8988T (cell line): ENCODE measurements at regions not wholly inside any gene's neighbourhood (a gene's known extent, or its start where the extent isn't known, plus 50 kb on each side); places are given as distances from the start of the nearest gene placed in this dataset.
"Not testable (repeated sequence)": the region's sequence is repeated elsewhere in the genome, so short reads cannot be mapped to it uniquely, and the experiment has no call there.

Experiments used
- DNase-seq: peaks from one replicate; pipeline ENCODE4 v3.0.0; 2011

GRCh38 chr6:4224067-4224978 lies 88.9 kb upstream of the ECI2 start:
- DNase-seq: no peak

DNA sequence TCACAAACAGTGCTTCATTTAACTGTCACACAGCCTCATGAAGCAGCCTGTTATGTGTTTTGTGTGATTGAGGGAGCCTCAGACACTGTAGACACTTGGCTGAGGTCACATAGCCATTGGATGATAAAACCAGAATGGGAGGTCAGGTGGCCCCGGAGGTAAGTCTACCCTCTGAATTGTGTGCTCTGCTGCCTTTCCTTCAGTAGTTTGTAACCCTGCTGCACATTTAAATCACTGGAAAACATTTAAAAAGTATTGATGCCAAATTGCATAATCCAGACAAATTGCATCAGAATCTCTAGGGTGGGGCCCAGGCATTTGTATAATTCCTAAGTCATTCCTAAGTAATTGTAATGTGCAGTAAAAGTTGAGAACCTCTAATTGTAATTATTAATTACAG lies 85.2 kb upstream of the ECI2 start:
- no peak for DNase-seq

GRCh38 chr6:4218619-4219317 lies 83.4 kb upstream of the ECI2 start:
- not testable (repeated sequence) for DNase-seq

DNA sequence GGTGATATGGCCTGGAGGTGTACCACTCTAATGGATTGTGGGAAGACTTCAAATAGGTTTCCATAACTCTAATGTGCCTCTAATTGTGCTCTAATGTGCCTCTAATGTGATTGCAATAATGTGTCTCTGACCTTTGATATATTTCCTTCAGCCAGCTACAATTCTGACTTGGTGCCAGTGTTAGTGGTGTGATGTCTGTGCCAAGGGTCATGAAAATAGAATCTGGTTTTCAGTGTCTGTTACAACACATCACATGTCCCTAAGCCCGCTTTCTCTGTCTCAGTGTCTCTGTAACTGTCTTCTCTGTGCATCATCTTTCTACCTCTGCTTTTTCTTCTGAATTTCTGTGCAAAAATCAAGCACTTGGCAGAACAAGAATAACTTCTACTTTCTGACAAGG lies 77.2 kb upstream of the ECI2 start:
- no peak for DNase-seq

DNA sequence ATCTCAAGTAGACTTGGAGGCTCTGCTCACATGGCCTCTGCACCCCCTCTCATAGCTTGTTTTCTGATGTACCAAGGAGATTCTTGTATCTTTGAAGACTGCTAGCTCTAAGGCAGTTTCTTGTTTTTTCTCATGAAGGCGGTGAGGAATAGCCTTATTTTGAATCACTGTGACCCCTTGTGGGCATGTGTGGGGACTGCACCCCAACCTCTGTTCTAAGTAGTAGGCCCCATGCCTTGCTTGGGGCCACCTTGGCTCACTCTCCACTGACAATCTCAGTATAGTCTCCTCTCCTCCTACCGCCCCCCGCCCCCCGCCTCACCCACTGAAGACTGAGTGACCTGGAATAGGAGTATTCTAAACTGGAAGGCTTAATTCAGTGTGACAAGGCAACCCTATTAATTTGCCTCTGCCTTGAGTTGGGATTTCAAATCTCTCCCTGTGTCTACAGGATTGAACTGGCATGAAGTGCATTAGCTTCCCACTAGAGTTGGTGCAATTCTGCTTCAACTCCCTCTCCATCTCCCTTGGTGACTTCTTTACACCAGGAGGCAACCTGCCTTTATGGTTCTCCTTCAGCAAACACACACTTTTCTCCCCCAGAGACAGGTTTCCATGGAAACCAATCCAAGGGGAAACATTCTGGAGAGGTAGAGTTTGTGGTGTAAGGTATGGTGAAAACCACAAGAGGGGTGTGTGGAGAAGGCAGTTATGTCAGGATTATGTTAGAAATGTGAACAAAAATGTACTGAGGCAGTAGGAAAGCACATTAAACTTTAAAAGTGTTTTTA lies 75.4 kb upstream of the ECI2 start:
- DNase-seq: no peak

DNA sequence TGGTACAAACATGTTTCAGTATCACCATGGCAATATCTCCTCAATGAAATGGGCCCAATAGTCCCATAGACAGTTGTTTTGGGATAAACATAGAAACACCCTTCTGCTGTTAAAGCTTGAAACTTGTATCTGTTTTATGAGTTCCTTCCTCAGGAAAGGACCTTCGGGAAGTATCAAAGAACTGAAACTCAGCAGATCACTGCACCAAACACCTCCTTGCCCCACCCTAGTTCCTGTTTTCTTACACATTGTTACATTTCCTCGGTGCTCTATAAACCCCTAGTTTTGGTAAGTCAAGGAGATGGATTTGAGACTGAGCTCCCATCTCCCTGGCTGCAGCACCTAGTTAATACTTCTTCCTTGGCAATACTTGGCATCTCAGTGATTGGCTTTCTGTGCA lies 73.8 kb upstream of the ECI2 start:
- DNase-seq: no peak

- DNase-seq: no peak
Observed at GRCh38 chr6:4208158-4208557, 72.8 kb upstream of the ECI2 start.

DNA sequence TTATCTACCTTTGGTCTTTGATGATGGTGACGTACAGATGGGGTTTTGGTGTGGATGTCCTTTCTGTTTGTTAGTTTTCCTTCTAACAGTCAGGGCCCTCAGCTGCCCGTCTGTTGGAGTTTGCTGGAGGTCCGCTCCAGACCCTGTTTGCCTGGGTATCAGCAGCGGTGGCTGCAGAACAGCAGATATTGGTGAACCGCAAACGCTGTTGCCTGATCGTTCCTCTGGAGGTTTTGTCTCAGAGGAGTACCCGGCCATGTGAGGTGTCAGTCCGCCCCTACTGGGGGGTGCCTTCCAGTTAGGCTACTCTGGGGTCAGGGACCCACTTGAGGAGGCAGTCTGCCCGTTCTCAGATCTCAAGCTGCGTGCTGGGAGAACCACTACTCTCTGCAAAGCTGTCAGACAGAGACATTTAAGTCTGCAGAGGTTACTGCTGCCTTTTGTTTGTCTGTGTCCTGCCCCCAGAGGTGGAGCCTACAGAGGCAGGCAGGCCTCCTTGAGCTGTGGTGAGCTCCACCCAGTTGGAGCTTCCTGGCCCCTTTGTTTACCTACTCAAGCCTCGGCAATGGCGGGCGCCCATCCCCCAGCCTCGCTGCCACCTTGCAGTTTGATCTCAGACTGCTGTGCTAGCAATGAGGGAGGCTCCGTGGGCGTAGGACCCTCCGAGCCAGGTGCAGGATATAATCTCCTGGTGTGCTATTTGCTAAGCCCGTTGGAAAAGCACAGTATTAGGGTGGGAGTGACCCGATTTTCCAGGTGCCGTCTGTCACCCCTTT lies 68.5 kb upstream of the ECI2 start:
- DNase-seq: not testable (repeated sequence)

- no peak for DNase-seq
Observed at GRCh38 chr6:4192627-4193026, 57.3 kb upstream of the ECI2 start.

DNA sequence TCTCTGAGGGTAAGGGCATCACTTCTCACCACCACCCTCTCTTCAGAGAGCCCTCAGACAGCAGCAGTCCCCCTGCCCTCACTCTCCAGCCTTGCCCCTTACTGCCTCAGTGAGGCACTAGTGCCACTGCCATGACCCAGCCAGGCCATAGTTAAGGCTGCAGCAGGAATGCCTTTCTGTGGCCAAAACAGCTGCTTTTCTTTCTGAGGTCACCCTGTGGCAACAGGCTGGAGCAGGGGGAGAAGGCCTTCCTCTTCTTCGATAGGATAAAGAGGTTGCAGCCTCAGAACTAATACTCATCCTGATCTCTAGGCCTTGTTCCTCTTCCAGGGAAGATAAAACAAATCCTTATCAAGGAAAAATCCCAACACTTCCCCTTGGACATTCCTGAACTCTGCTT lies 56.8 kb upstream of the ECI2 start:
- no peak for DNase-seq

- DNase-seq: no peak
Observed at GRCh38 chr6:4191271-4191721, 55.9 kb upstream of the ECI2 start.

DNA sequence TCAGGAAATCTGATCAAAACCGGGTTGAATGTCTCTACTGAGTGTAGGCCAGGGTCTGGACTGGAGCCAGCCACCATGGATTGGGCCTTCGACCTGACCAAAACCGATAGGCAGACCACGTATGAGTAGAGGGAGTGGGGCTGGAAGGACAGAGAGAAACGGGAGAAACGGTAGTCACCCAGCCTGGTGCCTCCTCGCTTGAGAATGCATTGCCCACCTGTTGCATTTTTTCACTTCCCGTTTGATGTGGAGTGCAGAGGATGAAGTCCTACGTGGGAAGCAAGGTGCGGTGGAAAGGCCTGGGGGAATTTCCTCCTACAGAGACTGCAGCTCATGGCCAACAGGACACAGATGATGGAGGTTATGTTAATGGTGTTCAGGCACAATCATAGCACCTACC lies 53.9 kb upstream of the ECI2 start:
- DNase-seq: no peak

GRCh38 chr6:4188801-4189200 lies 53.4 kb upstream of the ECI2 start:
- no peak for DNase-seq

DNA sequence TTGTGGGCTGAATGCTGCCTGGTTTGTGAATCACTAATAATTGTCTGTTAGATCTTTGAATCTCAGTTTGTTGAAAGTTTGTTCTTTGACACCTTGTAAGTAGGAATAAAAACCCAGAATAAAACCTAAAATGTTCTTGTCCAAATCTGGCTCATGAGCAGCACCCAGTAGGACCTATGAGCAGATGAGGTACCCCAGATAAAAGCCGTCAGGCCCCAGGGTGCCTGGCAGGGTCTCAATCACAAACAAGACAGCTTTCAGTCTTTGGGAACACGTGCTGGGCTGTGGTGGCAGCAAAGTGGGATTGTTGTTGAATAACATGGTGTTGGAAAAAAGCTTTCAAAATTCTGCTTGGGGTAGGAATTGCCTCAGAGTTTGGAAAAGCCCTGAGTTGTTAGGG lies 52.1 kb upstream of the ECI2 start:
- no peak for DNase-seq

GRCh38 chr6:4186385-4186784 lies 51.0 kb upstream of the ECI2 start:
- DNase-seq: no peak

DNA sequence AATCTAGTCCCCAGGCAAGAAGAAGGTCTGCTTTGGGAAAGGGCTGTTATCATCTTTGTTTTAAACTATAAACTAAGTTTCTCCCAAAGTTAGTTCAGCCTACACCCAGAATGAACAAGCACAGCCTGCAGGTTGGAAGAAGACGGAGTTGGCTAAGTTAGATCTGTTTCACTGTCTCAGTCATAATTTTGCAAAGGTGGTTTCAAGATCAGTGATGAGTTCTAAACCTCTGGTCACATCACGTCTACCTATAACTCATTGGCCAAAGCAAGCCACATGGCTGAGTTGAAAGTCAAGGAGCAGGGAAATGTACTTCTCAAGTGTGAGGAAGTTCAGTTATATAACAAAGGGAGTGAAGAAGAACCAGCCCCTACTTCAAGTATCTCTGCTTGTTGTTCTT lies 50.5 kb upstream of the ECI2 start:
- DNase-seq: no peak

DNA sequence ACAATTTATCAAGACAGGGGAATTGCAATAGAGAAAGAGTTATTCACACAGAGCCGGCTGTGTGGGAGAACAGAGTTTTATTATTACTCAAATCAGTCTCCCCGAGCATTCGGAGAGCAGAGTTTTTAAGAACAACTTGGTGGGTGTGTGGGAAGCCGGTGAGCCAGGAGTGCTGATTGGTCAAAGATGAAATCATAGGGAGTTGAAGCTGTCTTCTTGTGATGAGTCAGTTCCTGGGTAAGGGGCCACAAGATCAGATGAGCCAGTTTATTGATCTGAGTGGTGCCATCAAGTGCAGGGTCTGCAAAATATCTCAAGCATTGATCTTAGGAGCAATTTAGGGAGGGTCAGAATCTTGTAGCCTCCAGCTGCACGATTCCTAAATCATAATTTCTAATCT lies 50.0 kb upstream of the ECI2 start:
- no peak for DNase-seq
